BE2C (cell line): ENCODE measurements at regions not wholly inside any gene's neighbourhood (a gene's known extent, or its start where the extent isn't known, plus 50 kb on each side); places are given as distances from the start of the nearest gene placed in this dataset.

ENCODE experiments used
- DNase-seq: peaks from one replicate; pipeline ENCODE4 v3.0.0-alpha.2; 2020
- H3K27me3 ChIP-seq: fragments of 250-450 bp; sonication (Bioruptor Pico); 2 replicates; pipeline ENCODE4 v1.5.1; 2020; ENCODE audit warnings: mild to moderate bottlenecking
- H3K36me3 ChIP-seq: fragments of 250-450 bp; sonication (Bioruptor Pico); 2 replicates; pipeline ENCODE4 v1.5.1; 2020; ENCODE audit warnings: mild to moderate bottlenecking
- H3K4me1 ChIP-seq: fragments of 250-450 bp; sonication (Bioruptor Pico); 2 replicates; pipeline ENCODE4 v1.5.1; 2020
- H3K4me3 ChIP-seq: 2 replicates; pipeline ENCODE4 v1.5.1; 2011; ENCODE audit warnings: low read depth, low read length
- H3K9me3 ChIP-seq: fragments of 250-450 bp; sonication (Bioruptor Pico); 2 replicates; pipeline ENCODE4 v1.5.1; 2020
- CTCF ChIP-seq: IDR thresholded peaks from 2 replicates; pipeline ENCODE4 v1.5.1; 2012; ENCODE audit warnings: mild to moderate bottlenecking, low read depth, low read length

GRCh38 chr11:110878513-110878912 is 166.3 kb upstream of the ARHGAP20 start:
- no peak for TF ChIP-seq CTCF
- no peaks in the 10 kb centered on the region for H3K36me3 ChIP-seq
- H3K4me3 ChIP-seq = no peak overlapping the region
- H3K4me1 ChIP-seq = no peaks in the 10 kb centered on the region
- no peaks in the 10 kb centered on the region for H3K9me3 ChIP-seq
- no peaks in the 10 kb centered on the region for H3K27me3 ChIP-seq
- no peak for DNase-seq

- H3K36me3 ChIP-seq = no peaks in the 10 kb centered on the region
- no peak for DNase-seq
- no peaks in the 10 kb centered on the region for H3K4me1 ChIP-seq
- TF ChIP-seq CTCF = no peak
- H3K9me3 ChIP-seq = no peaks in the 10 kb centered on the region
- no peaks in the 10 kb centered on the region for H3K27me3 ChIP-seq
- no peak overlapping the region for H3K4me3 ChIP-seq
Observed at GRCh38 chr11:110874437-110875030, 162.3 kb upstream of the ARHGAP20 start.

GRCh38 chr11:110873975-110874374 is 161.7 kb upstream of the ARHGAP20 start:
- H3K4me3 ChIP-seq = no peak overlapping the region
- no peak for TF ChIP-seq CTCF
- no peaks in the 10 kb centered on the region for H3K27me3 ChIP-seq
- H3K36me3 ChIP-seq = no peaks in the 10 kb centered on the region
- DNase-seq = no peak
- no peaks in the 10 kb centered on the region for H3K9me3 ChIP-seq
- H3K4me1 ChIP-seq = no peaks in the 10 kb centered on the region

GRCh38 chr11:110870816-110871522 is 158.7 kb upstream of the ARHGAP20 start:
- Histone ChIP-seq H3K27me3 (no peaks in the 10 kb centered on the region), H3K36me3 (no peaks in the 10 kb centered on the region), H3K4me3 (no peak overlapping the region), H3K4me1 (no peaks in the 10 kb centered on the region), H3K9me3 (no peaks in the 10 kb centered on the region)
- no peak for DNase-seq
- no peak for TF ChIP-seq CTCF

- DNase-seq = no peak
- no peak for TF ChIP-seq CTCF
- H3K27me3 ChIP-seq = no peaks in the 10 kb centered on the region
- no peaks in the 10 kb centered on the region for H3K9me3 ChIP-seq
- no peak overlapping the region for H3K4me3 ChIP-seq
- H3K36me3 ChIP-seq = no peaks in the 10 kb centered on the region
- no peaks in the 10 kb centered on the region for H3K4me1 ChIP-seq
Observed at GRCh38 chr11:110867951-110868350, 155.7 kb upstream of the ARHGAP20 start.

- TF ChIP-seq CTCF = no peak
- no peaks in the 10 kb centered on the region for H3K27me3 ChIP-seq
- no peaks in the 10 kb centered on the region for H3K4me1 ChIP-seq
- no peak for DNase-seq
- no peaks in the 10 kb centered on the region for H3K36me3 ChIP-seq
- H3K4me3 ChIP-seq = no peak overlapping the region
- no peaks in the 10 kb centered on the region for H3K9me3 ChIP-seq
Observed at GRCh38 chr11:110866081-110866480, 153.8 kb upstream of the ARHGAP20 start.
